Ureter (tissue), 1 donor: ENCODE measurements at regions not wholly inside any gene's neighbourhood (a gene's known extent, or its start where the extent isn't known, plus 50 kb on each side); places are given as distances from the start of the nearest gene placed in this dataset.
"Not testable (repeated sequence)": the region's sequence is repeated elsewhere in the genome, so short reads cannot be mapped to it uniquely, and the experiment has no call there.

ENCODE experiments used
- DNase-seq: peaks from one replicate; pipeline ENCODE4 v3.0.0-alpha.2; 2020; ENCODE audit warnings: low spot score
- donor health status: DM: yes; HTN: yes; CAD: no.

GRCh38 chr2:137886083-137886831 is 78.0 kb upstream of the HNMT start:
- no peak for DNase-seq

GRCh38 chr2:137888845-137889244 is 75.4 kb upstream of the HNMT start:
- no peak for DNase-seq

GRCh38 chr2:137892739-137893138 is 71.5 kb upstream of the HNMT start:
- DNase-seq, result no peak

GRCh38 chr2:137893145-137893544 is 71.1 kb upstream of the HNMT start:
- no peak for DNase-seq

DNA sequence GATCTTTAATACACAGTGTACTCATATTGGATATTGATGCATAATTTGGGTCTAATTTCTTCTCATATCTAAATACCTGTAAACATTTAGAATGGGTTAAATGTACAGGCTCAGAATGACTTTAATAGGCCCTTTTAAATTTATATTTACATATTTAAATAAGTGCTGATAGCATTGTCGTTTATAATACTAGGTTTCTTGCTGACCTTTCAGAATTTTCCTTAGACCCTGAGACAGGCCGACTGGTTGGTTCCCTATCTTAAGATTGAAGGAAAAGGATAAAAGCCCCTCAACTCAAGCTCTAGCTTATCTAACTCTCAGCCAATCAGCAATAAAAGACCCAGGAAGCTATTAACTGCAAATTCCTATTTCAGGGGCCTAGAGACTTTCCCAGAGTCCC is 67.8 kb upstream of the HNMT start:
- no peak for DNase-seq

DNA sequence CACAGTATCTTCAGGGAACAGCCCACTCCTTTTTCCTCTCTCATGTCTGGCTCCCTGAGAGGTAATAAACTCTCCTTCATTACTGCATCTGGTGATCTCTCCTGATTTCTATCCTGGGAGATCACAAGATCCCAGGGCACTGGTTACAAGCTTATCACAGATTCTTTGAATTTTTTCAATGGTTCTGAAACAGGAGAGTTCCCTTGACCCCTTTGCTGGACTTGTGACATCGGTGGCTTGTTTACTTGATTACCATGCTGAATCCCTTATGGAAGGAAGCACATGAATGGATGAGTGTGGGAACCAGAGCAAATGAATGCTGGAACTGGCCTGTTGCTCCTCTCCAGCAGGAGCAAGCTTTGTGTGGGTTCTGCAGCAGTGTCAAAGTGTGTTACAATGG is 67.2 kb upstream of the HNMT start:
- no peak for DNase-seq

GRCh38 chr2:137900421-137901141 is 63.7 kb upstream of the HNMT start:
- no peak for DNase-seq

DNA sequence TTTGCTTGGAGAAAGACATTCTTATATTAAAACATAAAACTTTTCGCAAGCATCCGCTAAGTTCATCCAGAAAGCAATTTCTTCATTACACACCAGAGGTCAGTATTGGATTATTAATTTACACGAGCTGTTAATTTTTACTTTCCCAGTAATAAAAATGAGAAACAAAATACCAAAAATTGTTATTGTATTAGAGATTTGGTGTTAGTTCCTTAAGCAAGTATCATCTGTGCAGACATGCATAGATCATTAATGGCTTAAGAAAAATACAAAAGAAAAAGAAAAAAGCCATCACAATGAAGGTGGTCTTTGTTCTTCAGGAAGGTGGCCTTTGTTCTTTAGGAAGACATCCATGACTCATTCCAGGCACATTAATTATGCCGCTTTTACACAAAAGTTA is 53.6 kb upstream of the HNMT start:
- no peak for DNase-seq

DNA sequence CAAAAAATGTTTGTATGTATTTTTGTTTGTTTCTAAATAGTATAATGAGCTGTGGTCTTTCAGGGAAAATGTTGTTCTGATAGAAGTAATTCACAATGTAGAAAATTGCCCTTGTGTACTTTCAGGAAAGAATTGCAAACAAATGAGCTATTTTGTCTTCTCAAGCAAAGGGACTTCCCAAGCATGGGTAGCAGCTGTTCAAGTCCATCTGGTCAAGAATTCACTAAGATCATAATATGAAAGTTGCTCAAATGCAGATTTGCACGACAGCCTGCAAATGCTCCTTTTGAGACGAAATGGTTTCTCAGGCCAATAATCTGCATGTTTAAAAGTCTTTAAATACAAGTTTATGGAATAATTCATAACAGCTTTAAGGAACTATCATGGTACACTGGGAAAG is 51.9 kb upstream of the HNMT start:
- DNase-seq, result no peak

- no peak for DNase-seq
Observed at GRCh38 chr2:137913169-137913568, 51.1 kb upstream of the HNMT start.

GRCh38 chr2:137913648-137914047 is 50.6 kb upstream of the HNMT start:
- not testable (repeated sequence) for DNase-seq
